WTC11 (cell line): ENCODE measurements at regions not wholly inside any gene's neighbourhood (a gene's known extent, or its start where the extent isn't known, plus 50 kb on each side); places are given as distances from the start of the nearest gene placed in this dataset.

ENCODE experiments used
- ATAC-seq: fragments of 200-7000 bp; cut with Tn5 transposase; 2 replicates; pipeline ENCODE4 v1.10.0; 2021; ENCODE audit warnings: mild to moderate bottlenecking, moderate library complexity
- CTCF ChIA-PET: fragments of 300-600 bp; sonication (Branson Sonifier 250); formaldehyde crosslinking; loops from one replicate; lab custom pipeline; 2021; ENCODE audit warnings: antibody characterized with exemption; lab: Charles Lee
- POLR2A ChIA-PET: fragments of 350-600 bp; sonication (Branson Sonifier 250); formaldehyde crosslinking; loops from one replicate; lab custom pipeline; 2021; ENCODE audit warnings: antibody characterized with exemption; lab: Charles Lee
- DNase-seq: peaks from one replicate; pipeline ENCODE4 v3.0.0; 2021; ENCODE audit warnings: low spot score
- H3K27ac Mint-ChIP-seq: 2 replicates; pipeline ENCODE4 v1.8.0; 2021; ENCODE audit warnings: mixed read lengths
- H3K27me3 Mint-ChIP-seq: 2 replicates; pipeline ENCODE4 v1.8.0; 2021; ENCODE audit warnings: low read depth, mild to moderate bottlenecking, moderate library complexity, mixed read lengths
- H3K36me3 Mint-ChIP-seq: 2 replicates; pipeline ENCODE4 v1.8.0; 2021; ENCODE audit warnings: mixed read lengths
- H3K4me1 Mint-ChIP-seq: 2 replicates; pipeline ENCODE4 v1.8.0; 2022; ENCODE audit warnings: mixed read lengths
- H3K4me3 Mint-ChIP-seq: 2 replicates; pipeline ENCODE4 v1.8.0; 2021; ENCODE audit warnings: mild to moderate bottlenecking, moderate library complexity, mixed read lengths
- H3K9me3 Mint-ChIP-seq: 2 replicates; pipeline ENCODE4 v1.8.0; 2021; ENCODE audit warnings: mixed read lengths
- CREM ChIP-seq: sonication (generic); formaldehyde crosslinking; IDR thresholded peaks from 2 replicates; pipeline ENCODE4 v1.8.1; 2022; ENCODE audit warnings: mild to moderate bottlenecking, missing genetic modification reagents, moderate library complexity
- CTCF ChIP-seq: fragments of 200-600 bp; IDR thresholded peaks from 2 replicates; pipeline ENCODE4 v1.8.0; 2022; ENCODE audit warnings: antibody characterized with exemption
- E2F1 ChIP-seq: sonication (generic); formaldehyde crosslinking; IDR thresholded peaks from 2 replicates; pipeline ENCODE4 v1.8.0; 2022; ENCODE audit warnings: mild to moderate bottlenecking, missing genetic modification reagents
- E2F5 ChIP-seq: sonication (generic); formaldehyde crosslinking; IDR thresholded peaks from 2 replicates; pipeline ENCODE4 v1.8.1; 2022; ENCODE audit warnings: mild to moderate bottlenecking, moderate library complexity, missing genetic modification reagents
- FOXP4 ChIP-seq: sonication (generic); formaldehyde crosslinking; IDR thresholded peaks from 2 replicates; pipeline ENCODE4 v1.8.0; 2022; ENCODE audit warnings: mild to moderate bottlenecking, missing genetic modification reagents
- HMGA2 ChIP-seq: fragments of 250-450 bp; sonication (Bioruptor Pico); IDR thresholded peaks from 2 replicates; pipeline ENCODE4 v1.4.0; 2021; ENCODE audit warnings: mild to moderate bottlenecking, moderate library complexity
- JAZF1 ChIP-seq: fragments of 250-450 bp; sonication (Bioruptor Pico); IDR thresholded peaks from 2 replicates; pipeline ENCODE4 v1.9.0; 2021; ENCODE audit warnings: moderate library complexity, mild to moderate bottlenecking, inconsistent platforms
- MAX ChIP-seq: sonication (generic); formaldehyde crosslinking; IDR thresholded peaks from 2 replicates; pipeline ENCODE4 v1.8.0; 2022; ENCODE audit warnings: mild to moderate bottlenecking, missing genetic modification reagents
- MLX ChIP-seq: sonication (generic); formaldehyde crosslinking; IDR thresholded peaks from 2 replicates; pipeline ENCODE4 v1.8.1; 2023; ENCODE audit warnings: mild to moderate bottlenecking, missing genetic modification reagents, moderate library complexity
- MYBL2 ChIP-seq: sonication (generic); formaldehyde crosslinking; IDR thresholded peaks from 2 replicates; pipeline ENCODE4 v1.8.1; 2023; ENCODE audit warnings: mild to moderate bottlenecking, moderate library complexity, missing genetic modification reagents
- NR2C2 ChIP-seq: sonication (generic); formaldehyde crosslinking; IDR thresholded peaks from 2 replicates; pipeline ENCODE4 v1.8.0; 2022; ENCODE audit warnings: mild to moderate bottlenecking, missing genetic modification reagents
- SOX15 ChIP-seq: fragments of 250-450 bp; sonication (Bioruptor Pico); IDR thresholded peaks from 2 replicates; pipeline ENCODE4 v1.9.0; 2021; ENCODE audit warnings: mild to moderate bottlenecking
- SP1 ChIP-seq: sonication (generic); formaldehyde crosslinking; conservative IDR thresholded peaks from 2 replicates; pipeline ENCODE4 v1.8.1; 2022; ENCODE audit warnings: missing genetic modification reagents
- TCF7 ChIP-seq: sonication (generic); formaldehyde crosslinking; IDR thresholded peaks from 2 replicates; pipeline ENCODE4 v1.8.0; 2022; ENCODE audit warnings: mild to moderate bottlenecking, low read depth, missing genetic modification reagents, moderate library complexity
- ZNF317 ChIP-seq: sonication (generic); formaldehyde crosslinking; IDR thresholded peaks from 2 replicates; pipeline ENCODE4 v1.8.1; 2023; ENCODE audit warnings: low read depth, mild to moderate bottlenecking, moderate library complexity, missing genetic modification reagents, borderline replicate concordance
- ZNF423 ChIP-seq: fragments of 250-450 bp; sonication (Bioruptor Pico); IDR thresholded peaks from 2 replicates; pipeline ENCODE4 v2.1.2; 2022; ENCODE audit warnings: mild to moderate bottlenecking, moderate library complexity
- ZNF425 ChIP-seq: fragments of 250-450 bp; sonication (Bioruptor Pico); conservative IDR thresholded peaks from 2 replicates; pipeline ENCODE4 v1.9.0; 2021; ENCODE audit warnings: mild to moderate bottlenecking
- ZNF671 ChIP-seq: fragments of 250-450 bp; sonication (Bioruptor Pico); IDR thresholded peaks from 2 replicates; pipeline ENCODE4 v1.8.0; 2021; ENCODE audit warnings: mild to moderate bottlenecking
- TF ChIP-seq, protein P1 (sequence below): fragments of 250-450 bp; sonication (Bioruptor Pico); IDR thresholded peaks from 2 replicates; pipeline ENCODE4 v1.9.0; 2021; ENCODE audit warnings: moderate library complexity, mild to moderate bottlenecking, inconsistent platforms, borderline replicate concordance
- TF ChIP-seq, protein P2 (sequence below): sonication (generic); formaldehyde crosslinking; IDR thresholded peaks from 2 replicates; pipeline ENCODE4 v1.8.0; 2023; ENCODE audit warnings: missing genetic modification reagents

DNA sequence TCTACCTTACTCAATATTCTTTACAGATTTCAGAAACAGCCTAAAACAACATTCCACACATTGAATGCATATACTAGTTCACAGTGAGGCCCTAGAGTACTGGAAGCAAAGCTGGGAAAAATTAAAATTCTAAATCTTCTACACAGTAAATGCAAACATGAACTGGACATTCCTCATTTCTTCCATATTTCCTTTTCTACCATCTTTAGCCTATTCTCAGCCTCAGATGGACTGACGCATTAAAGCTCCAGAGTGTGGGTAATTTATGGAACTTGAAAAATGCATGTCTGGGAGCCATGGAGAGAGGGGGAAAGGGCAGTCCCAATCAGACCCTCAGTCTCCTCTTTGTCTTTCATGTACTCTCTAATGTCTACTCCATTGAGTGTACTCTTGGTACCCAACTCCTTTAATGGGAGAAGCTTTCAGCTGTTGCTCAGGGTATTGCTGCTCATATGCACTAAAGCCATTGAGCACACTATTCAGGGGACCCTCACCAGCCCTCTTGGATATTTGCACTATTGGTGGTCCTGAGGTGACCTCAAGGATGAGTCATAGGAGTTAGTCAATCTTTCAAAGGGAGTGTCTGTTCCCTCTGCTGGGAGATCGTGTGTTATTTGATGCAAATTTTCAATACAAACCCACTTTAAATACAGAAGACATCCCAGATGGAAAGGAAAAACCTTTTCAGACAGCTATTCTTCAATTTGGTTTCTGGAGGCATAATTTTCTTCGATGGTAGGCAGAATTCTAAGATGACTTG lies 83.3 kb upstream of the KCNJ15 start (continued):
- TF ChIP-seq ZNF425 = no peak
- TF ChIP-seq, protein P1, sequence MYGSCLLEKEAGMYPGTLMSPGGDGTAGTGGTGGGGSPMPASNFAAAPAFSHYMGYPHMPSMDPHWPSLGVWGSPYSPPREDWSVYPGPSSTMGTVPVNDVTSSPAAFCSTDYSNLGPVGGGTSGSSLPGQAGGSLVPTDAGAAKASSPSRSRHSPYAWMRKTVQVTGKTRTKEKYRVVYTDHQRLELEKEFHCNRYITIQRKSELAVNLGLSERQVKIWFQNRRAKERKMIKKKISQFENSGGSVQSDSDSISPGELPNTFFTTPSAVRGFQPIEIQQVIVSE (CRISPR knock-in tag) = no peak
- no peak for TF ChIP-seq ZNF671 (CRISPR knock-in tag)

- DNase-seq = no peak
- POLR2A ChIA-PET = no interaction called here
- ATAC-seq = no peak
- no peak overlapping the region for H3K4me3 Mint-ChIP-seq
- H3K27ac Mint-ChIP-seq = no peak overlapping the region
- H3K27me3 Mint-ChIP-seq = no peaks in the 10 kb centered on the region
- H3K36me3 Mint-ChIP-seq = peaks cover 3% of the 10 kb centered on the region; the same call in 1 of the 2 replicates
- H3K9me3 Mint-ChIP-seq = peaks cover 12% of the 10 kb centered on the region
- CTCF ChIA-PET = interaction anchor here (1.3 kb wide), 1 partner anchor 177 kb away, joined by 5 read pairs; no protein-coding TSS in a partner anchor
- peaks cover 29% of the 10 kb centered on the region for H3K4me1 Mint-ChIP-seq
- TF ChIP-seq ZNF317 = no peak
- TF ChIP-seq TCF7 = no peak
- TF ChIP-seq CREM (CRISPR knock-in tag) = no peak
- TF ChIP-seq ZNF425 = no peak
- no peak for TF ChIP-seq HMGA2
- TF ChIP-seq MLX (CRISPR knock-in tag) = no peak
- no peak for TF ChIP-seq E2F1 (CRISPR knock-in tag)
- TF ChIP-seq E2F5 (CRISPR knock-in tag) = no peak
- no peak for TF ChIP-seq SP1 (CRISPR knock-in tag)
- no peak for TF ChIP-seq JAZF1
- no peak for TF ChIP-seq MAX
- no peak for TF ChIP-seq MYBL2 (CRISPR knock-in tag)
- TF ChIP-seq NR2C2 = no peak
- no peak for TF ChIP-seq ZNF423 (CRISPR knock-in tag)
- TF ChIP-seq CTCF = no peak
- TF ChIP-seq, protein P2, sequence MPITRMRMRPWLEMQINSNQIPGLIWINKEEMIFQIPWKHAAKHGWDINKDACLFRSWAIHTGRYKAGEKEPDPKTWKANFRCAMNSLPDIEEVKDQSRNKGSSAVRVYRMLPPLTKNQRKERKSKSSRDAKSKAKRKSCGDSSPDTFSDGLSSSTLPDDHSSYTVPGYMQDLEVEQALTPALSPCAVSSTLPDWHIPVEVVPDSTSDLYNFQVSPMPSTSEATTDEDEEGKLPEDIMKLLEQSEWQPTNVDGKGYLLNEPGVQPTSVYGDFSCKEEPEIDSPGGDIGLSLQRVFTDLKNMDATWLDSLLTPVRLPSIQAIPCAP (CRISPR knock-in tag) = no peak
- TF ChIP-seq SOX15 (CRISPR knock-in tag) = no peak
- TF ChIP-seq FOXP4 (CRISPR knock-in tag) = no peak
Observed at GRCh38 chr21:38175306-38175705, 81.5 kb upstream of the KCNJ15 start.
